WERI-Rb-1 (cell line): ENCODE measurements at regions not wholly inside any gene's neighbourhood (a gene's known extent, or its start where the extent isn't known, plus 50 kb on each side); places are given as distances from the start of the nearest gene placed in this dataset.

Experiments
- DNase-seq: peaks from one replicate; pipeline ENCODE4 v3.0.0-alpha.2; 2020
- H3K27ac ChIP-seq: fragments of 250-450 bp; sonication (Bioruptor Pico); 2 replicates; pipeline ENCODE4 v1.5.1; 2020; ENCODE audit warnings: mild to moderate bottlenecking, moderate library complexity
- H3K27me3 ChIP-seq: fragments of 250-450 bp; sonication (Bioruptor Pico); 2 replicates; pipeline ENCODE4 v1.5.1; 2021; ENCODE audit warnings: mild to moderate bottlenecking, low read depth, moderate library complexity; ENCODE audit not compliant: insufficient read depth, severe bottlenecking
- H3K36me3 ChIP-seq: fragments of 250-450 bp; sonication (Bioruptor Pico); 2 replicates; pipeline ENCODE4 v1.5.1; 2020; ENCODE audit warnings: mild to moderate bottlenecking, moderate library complexity
- H3K4me3 ChIP-seq: 2 replicates; pipeline ENCODE4 v1.5.1; 2011; ENCODE audit warnings: low read depth, mild to moderate bottlenecking, control low read depth, low read length
- H3K9me3 ChIP-seq: fragments of 250-450 bp; sonication (Bioruptor Pico); 2 replicates; pipeline ENCODE4 v1.5.1; 2021; ENCODE audit warnings: mild to moderate bottlenecking, moderate library complexity; ENCODE audit not compliant: severe bottlenecking
- TF ChIP-seq, protein P1 (sequence below): IDR thresholded peaks from 2 replicates; pipeline ENCODE4 v1.5.1; 2011; ENCODE audit warnings: low read depth, mild to moderate bottlenecking, control low read depth, inconsistent platforms, low read length

- Histone ChIP-seq H3K4me3 (no peak overlapping the region), H3K27ac (peak overlapping the region; percentile 32), H3K36me3 (no peaks in the 10 kb centered on the region), H3K27me3 (no peaks in the 10 kb centered on the region), H3K9me3 (no peaks in the 10 kb centered on the region)
- no peak for DNase-seq
- TF ChIP-seq, protein P1, sequence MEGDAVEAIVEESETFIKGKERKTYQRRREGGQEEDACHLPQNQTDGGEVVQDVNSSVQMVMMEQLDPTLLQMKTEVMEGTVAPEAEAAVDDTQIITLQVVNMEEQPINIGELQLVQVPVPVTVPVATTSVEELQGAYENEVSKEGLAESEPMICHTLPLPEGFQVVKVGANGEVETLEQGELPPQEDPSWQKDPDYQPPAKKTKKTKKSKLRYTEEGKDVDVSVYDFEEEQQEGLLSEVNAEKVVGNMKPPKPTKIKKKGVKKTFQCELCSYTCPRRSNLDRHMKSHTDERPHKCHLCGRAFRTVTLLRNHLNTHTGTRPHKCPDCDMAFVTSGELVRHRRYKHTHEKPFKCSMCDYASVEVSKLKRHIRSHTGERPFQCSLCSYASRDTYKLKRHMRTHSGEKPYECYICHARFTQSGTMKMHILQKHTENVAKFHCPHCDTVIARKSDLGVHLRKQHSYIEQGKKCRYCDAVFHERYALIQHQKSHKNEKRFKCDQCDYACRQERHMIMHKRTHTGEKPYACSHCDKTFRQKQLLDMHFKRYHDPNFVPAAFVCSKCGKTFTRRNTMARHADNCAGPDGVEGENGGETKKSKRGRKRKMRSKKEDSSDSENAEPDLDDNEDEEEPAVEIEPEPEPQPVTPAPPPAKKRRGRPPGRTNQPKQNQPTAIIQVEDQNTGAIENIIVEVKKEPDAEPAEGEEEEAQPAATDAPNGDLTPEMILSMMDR = no peak
These were observed 101.0 kb upstream of the PTPRR start for GRCh38 chr12:71021491-71021890.

GRCh38 chr12:71019282-71019831 is 98.8 kb upstream of the PTPRR start:
- no peaks in the 10 kb centered on the region for H3K9me3 ChIP-seq
- no peak overlapping the region for H3K4me3 ChIP-seq
- TF ChIP-seq, protein P1 = no peak
- no peak overlapping the region for H3K27ac ChIP-seq
- H3K27me3 ChIP-seq = no peaks in the 10 kb centered on the region
- no peak for DNase-seq
- no peaks in the 10 kb centered on the region for H3K36me3 ChIP-seq

DNA sequence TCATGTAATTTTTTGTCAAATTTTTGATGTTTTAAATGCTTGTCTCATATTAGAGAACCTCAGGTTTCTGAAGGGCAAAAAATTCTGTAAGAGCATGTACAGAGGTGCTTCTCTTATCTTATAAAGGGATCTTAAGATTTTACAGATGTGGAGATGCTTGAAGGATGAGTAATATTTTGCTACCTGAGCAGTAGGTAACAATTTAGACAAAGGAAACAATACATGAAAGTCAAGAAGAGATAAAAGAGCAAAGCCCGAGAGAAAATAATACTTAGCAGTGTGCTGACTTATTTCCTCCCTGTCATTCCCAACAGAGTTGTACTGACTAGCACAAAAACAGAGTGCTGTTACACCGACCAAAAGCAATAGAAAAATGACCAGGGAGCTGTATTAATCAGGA is 98.1 kb upstream of the PTPRR start:
- H3K36me3 ChIP-seq = no peaks in the 10 kb centered on the region
- no peak for DNase-seq
- H3K4me3 ChIP-seq = no peak overlapping the region
- TF ChIP-seq, protein P1 = no peak
- no peak overlapping the region for H3K27ac ChIP-seq
- H3K27me3 ChIP-seq = no peaks in the 10 kb centered on the region
- no peaks in the 10 kb centered on the region for H3K9me3 ChIP-seq

- no peak overlapping the region for H3K4me3 ChIP-seq
- no peak overlapping the region for H3K27ac ChIP-seq
- TF ChIP-seq, protein P1 = 0 out of 2 replicates have a peak, but pooled peaks have one; percentile 29
- no peaks in the 10 kb centered on the region for H3K9me3 ChIP-seq
- DNase-seq = no peak
- H3K27me3 ChIP-seq = no peaks in the 10 kb centered on the region
- H3K36me3 ChIP-seq = no peaks in the 10 kb centered on the region
These were observed 93.7 kb upstream of the PTPRR start for GRCh38 chr12:71014180-71014785.

DNA sequence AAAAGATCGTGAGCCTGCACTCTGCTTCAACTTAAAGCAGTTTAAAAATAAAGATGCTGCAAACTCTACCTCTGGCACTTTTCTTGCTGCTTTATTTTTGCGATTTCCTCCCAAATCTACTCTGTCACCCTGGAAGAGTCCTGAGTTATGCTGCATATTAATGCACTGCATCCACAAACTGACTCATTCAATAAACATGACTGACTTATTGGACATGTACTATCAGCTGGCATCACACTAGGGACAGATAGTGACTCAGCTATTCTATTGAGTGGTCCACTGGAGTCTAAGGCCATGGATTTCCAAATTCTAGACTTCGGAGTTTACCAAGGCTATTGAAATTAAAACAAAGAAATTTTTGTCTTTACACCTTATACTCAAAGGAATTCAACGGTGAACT is 90.7 kb upstream of the PTPRR start:
- H3K27ac ChIP-seq = no peak overlapping the region
- DNase-seq = no peak
- no peak overlapping the region for H3K4me3 ChIP-seq
- H3K27me3 ChIP-seq = no peaks in the 10 kb centered on the region
- no peaks in the 10 kb centered on the region for H3K9me3 ChIP-seq
- no peaks in the 10 kb centered on the region for H3K36me3 ChIP-seq
- TF ChIP-seq, protein P1 = no peak

- Histone ChIP-seq H3K4me3 (no peak overlapping the region), H3K36me3 (no peaks in the 10 kb centered on the region), H3K9me3 (no peaks in the 10 kb centered on the region), H3K27me3 (no peaks in the 10 kb centered on the region), H3K27ac (no peak overlapping the region)
- DNase-seq = no peak
- TF ChIP-seq, protein P1 = no peak
These were observed 89.6 kb upstream of the PTPRR start for GRCh38 chr12:71010143-71010479.
